ENCODE measurements at regions not wholly inside any gene's neighbourhood (a gene's known extent, or its start where the extent isn't known, plus 50 kb on each side); places are given as distances from the start of the nearest gene placed in this dataset.

- 0 out of 2 replicates have a peak, but pooled peaks cover 3% of the 10 kb centered on the region for H3K27me3 ChIP-seq (ENCODE audit: low read length)
- H3K4me2 ChIP-seq (ENCODE audit: low read length) = no peak overlapping the region
- H3K36me3 ChIP-seq (ENCODE audit: low read depth, low read length) = no peaks in the 10 kb centered on the region
- no peaks in the 10 kb centered on the region for H3K4me1 ChIP-seq (ENCODE audit: insufficient read depth, low read length)
- H3K4me3 ChIP-seq (ENCODE audit: low read length) = no peak overlapping the region
- no TSS peak for BruUV-seq (replicated peaks)
- H4K20me1 ChIP-seq (ENCODE audit: low read length) = no peaks in the 10 kb centered on the region
- intact Hi-C loops (cut with micrococcal nuclease) = no loop called here
- no peaks in the 10 kb centered on the region for H3K79me2 ChIP-seq (ENCODE audit: low read length)
- no peak overlapping the region for H3K27ac ChIP-seq (ENCODE audit: low read length)
- H3F3A ChIP-seq (ENCODE audit: low read length, unreplicated experiment) = no peaks in the 10 kb centered on the region
- no peaks in the 10 kb centered on the region for H3K9me2 ChIP-seq (replicated peaks; ENCODE audit: low read length)
- H3K9me3 ChIP-seq (ENCODE audit: low read length) = no peaks in the 10 kb centered on the region
- DNase-seq (no peak), ATAC-seq (no peak)
- POLR2A ChIA-PET (ENCODE audit: unreplicated experiment) = no interaction called here
- no peak overlapping the region for H3K9ac ChIP-seq (ENCODE audit: low read length)
- no peak for TF ChIP-seq EZH2 (IDR thresholded peaks at IDR 0.05; ENCODE audit: low read length, unreplicated experiment)
- no peak for TF ChIP-seq EZH2phosphoT487 (IDR thresholded peaks at IDR 0.05; ENCODE audit: borderline replicate concordance, low read length)
- TF ChIP-seq, protein P1, sequence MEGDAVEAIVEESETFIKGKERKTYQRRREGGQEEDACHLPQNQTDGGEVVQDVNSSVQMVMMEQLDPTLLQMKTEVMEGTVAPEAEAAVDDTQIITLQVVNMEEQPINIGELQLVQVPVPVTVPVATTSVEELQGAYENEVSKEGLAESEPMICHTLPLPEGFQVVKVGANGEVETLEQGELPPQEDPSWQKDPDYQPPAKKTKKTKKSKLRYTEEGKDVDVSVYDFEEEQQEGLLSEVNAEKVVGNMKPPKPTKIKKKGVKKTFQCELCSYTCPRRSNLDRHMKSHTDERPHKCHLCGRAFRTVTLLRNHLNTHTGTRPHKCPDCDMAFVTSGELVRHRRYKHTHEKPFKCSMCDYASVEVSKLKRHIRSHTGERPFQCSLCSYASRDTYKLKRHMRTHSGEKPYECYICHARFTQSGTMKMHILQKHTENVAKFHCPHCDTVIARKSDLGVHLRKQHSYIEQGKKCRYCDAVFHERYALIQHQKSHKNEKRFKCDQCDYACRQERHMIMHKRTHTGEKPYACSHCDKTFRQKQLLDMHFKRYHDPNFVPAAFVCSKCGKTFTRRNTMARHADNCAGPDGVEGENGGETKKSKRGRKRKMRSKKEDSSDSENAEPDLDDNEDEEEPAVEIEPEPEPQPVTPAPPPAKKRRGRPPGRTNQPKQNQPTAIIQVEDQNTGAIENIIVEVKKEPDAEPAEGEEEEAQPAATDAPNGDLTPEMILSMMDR (conservative IDR thresholded peaks at IDR 0.05; ENCODE audit: low read depth, low read length) = no peak
- no peak overlapping the region for H2AFZ ChIP-seq (ENCODE audit: low read length)
- CTCF ChIA-PET = no interaction called here
Observed at GRCh38 chr9:99309141-99309939, 87.3 kb downstream of the SEC61B start.

DNA sequence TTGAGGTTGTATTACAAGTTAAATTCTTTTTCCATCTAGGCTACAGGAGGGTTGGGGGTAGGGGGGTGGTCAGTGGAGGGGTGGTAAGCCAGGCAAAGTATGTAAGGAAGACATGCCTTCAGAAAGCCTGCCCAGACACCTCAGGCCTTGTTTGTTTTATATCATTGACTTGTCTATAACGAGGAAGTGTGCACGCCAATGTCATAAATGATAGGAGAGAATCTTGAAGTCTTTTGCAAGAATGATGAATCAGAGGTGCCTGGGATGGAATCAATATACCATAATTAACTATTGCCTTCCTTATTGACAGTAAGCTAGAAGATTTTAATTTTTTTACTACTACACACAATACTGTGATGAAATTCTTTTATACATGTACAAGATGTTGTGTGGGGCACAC lies 90.7 kb downstream of the SEC61B start:
- Histone ChIP-seq H3K9me2 (replicated peaks; ENCODE audit: low read length) (no peaks in the 10 kb centered on the region), H4K20me1 (ENCODE audit: low read length) (no peaks in the 10 kb centered on the region), H3K9ac (ENCODE audit: low read length) (no peak overlapping the region), H3K79me2 (ENCODE audit: low read length) (no peaks in the 10 kb centered on the region), H3K9me3 (ENCODE audit: low read length) (no peaks in the 10 kb centered on the region), H3F3A (ENCODE audit: low read length, unreplicated experiment) (no peaks in the 10 kb centered on the region), H3K4me1 (ENCODE audit: insufficient read depth, low read length) (no peaks in the 10 kb centered on the region), H3K4me3 (ENCODE audit: low read length) (no peak overlapping the region), H2AFZ (ENCODE audit: low read length) (no peak overlapping the region), H3K27ac (ENCODE audit: low read length) (no peak overlapping the region), H3K4me2 (ENCODE audit: low read length) (no peak overlapping the region), H3K27me3 (ENCODE audit: low read length) (peaks cover 31% of the 10 kb centered on the region), H3K36me3 (ENCODE audit: low read depth, low read length) (no peaks in the 10 kb centered on the region)
- POLR2A ChIA-PET (ENCODE audit: unreplicated experiment) = no interaction called here
- ATAC-seq = no peak
- DNase-seq = no peak
- intact Hi-C loops (cut with micrococcal nuclease) = no loop called here
- BruUV-seq (replicated peaks) = no TSS peak
- CTCF ChIA-PET = no interaction called here
- TF ChIP-seq EZH2 (IDR thresholded peaks at IDR 0.05; ENCODE audit: low read length, unreplicated experiment) (no peak), EZH2phosphoT487 (IDR thresholded peaks at IDR 0.05; ENCODE audit: borderline replicate concordance, low read length) (no peak)
- TF ChIP-seq, protein P1 (conservative IDR thresholded peaks at IDR 0.05; ENCODE audit: low read depth, low read length) = no peak

DNA sequence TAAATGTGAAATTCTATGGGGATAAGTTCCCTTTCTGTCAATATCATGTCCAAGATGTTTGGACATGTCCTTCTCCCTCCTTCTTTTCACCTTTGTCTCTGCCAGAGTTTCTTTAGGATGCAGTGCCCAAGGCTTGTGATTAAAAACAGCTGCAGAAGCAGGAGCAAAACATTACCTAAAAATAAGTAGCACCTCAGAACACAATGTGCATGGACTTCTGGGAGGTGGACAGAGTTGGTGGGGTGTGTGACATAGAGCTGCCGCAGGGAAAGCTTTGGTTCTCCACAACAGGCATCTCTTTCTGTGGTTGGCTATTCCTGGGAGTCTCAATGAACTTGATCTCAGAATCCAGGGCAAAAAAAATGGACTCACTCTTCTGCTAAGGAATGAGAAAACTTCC lies 97.0 kb downstream of the SEC61B start:
- H3K4me2 ChIP-seq (ENCODE audit: low read length) = no peak overlapping the region
- TF ChIP-seq, protein P1 (conservative IDR thresholded peaks at IDR 0.05; ENCODE audit: low read depth, low read length) = no peak
- no peak for TF ChIP-seq EZH2phosphoT487 (IDR thresholded peaks at IDR 0.05; ENCODE audit: borderline replicate concordance, low read length)
- TF ChIP-seq EZH2 (IDR thresholded peaks at IDR 0.05; ENCODE audit: low read length, unreplicated experiment) = no peak
- DNase-seq = no peak
- H3K36me3 ChIP-seq (ENCODE audit: low read depth, low read length) = no peaks in the 10 kb centered on the region
- H3K79me2 ChIP-seq (ENCODE audit: low read length) = no peaks in the 10 kb centered on the region
- H3K4me1 ChIP-seq (ENCODE audit: insufficient read depth, low read length) = no peaks in the 10 kb centered on the region
- CTCF ChIA-PET = no interaction called here
- intact Hi-C loops (cut with micrococcal nuclease) = no loop called here
- no peak overlapping the region for H3K4me3 ChIP-seq (ENCODE audit: low read length)
- no peaks in the 10 kb centered on the region for H3K9me2 ChIP-seq (replicated peaks; ENCODE audit: low read length)
- no peaks in the 10 kb centered on the region for H4K20me1 ChIP-seq (ENCODE audit: low read length)
- H3F3A ChIP-seq (ENCODE audit: low read length, unreplicated experiment) = no peaks in the 10 kb centered on the region
- no TSS peak for BruUV-seq (replicated peaks)
- H3K9me3 ChIP-seq (ENCODE audit: low read length) = no peaks in the 10 kb centered on the region
- POLR2A ChIA-PET (ENCODE audit: unreplicated experiment) = no interaction called here
- no peak overlapping the region for H2AFZ ChIP-seq (ENCODE audit: low read length)
- no peak overlapping the region for H3K27ac ChIP-seq (ENCODE audit: low read length)
- peaks cover 49% of the 10 kb centered on the region for H3K27me3 ChIP-seq (ENCODE audit: low read length)
- H3K9ac ChIP-seq (ENCODE audit: low read length) = no peak overlapping the region
- ATAC-seq = no peak

Measured in PC-3 (cell line).